Activated CD4-positive, alpha-beta T cell treated with anti-CD3 and anti-CD28 coated beads for 4 hours (primary cell): ENCODE measurements at regions not wholly inside any gene's neighbourhood (a gene's known extent, or its start where the extent isn't known, plus 50 kb on each side); places are given as distances from the start of the nearest gene placed in this dataset.

Experiments
- DNase-seq, 2 donors: peaks; one replicate each; pipeline ENCODE4 v3.0.0-alpha.2; 2020

- no peak for DNase-seq
Measured at GRCh38 chr3:43953814-43954692, 263.3 kb downstream of the ABHD5 start.

- DNase-seq = no peak
Measured at GRCh38 chr3:43956945-43957344, 266.2 kb downstream of the ABHD5 start.

GRCh38 chr3:43957553-43957952, 266.8 kb downstream of the ABHD5 start:
- DNase-seq = no peak

GRCh38 chr3:43958005-43958770, 267.4 kb downstream of the ABHD5 start:
- no peak for DNase-seq

GRCh38 chr3:43958973-43959372, 268.2 kb downstream of the ABHD5 start:
- DNase-seq = no peak

GRCh38 chr3:43959498-43960447, 269.0 kb downstream of the ABHD5 start:
- no peak for DNase-seq

GRCh38 chr3:43960448-43960840, 269.7 kb downstream of the ABHD5 start:
- DNase-seq = no peak

- DNase-seq = no peak
Measured at GRCh38 chr3:43962043-43962442, 271.3 kb downstream of the ABHD5 start.

GRCh38 chr3:43963208-43963607, 272.5 kb downstream of the ABHD5 start:
- no peak for DNase-seq

- no peak for DNase-seq
Measured at GRCh38 chr3:43964640-43965039, 273.9 kb downstream of the ABHD5 start.

- DNase-seq = no peak
Measured at GRCh38 chr3:43965656-43966055, 274.9 kb downstream of the ABHD5 start.

- no peak for DNase-seq
Measured at GRCh38 chr3:43966126-43966525, 275.4 kb downstream of the ABHD5 start.

GRCh38 chr3:43966530-43966929, 275.2 kb upstream of the TOPAZ1 start:
- DNase-seq = no peak

- DNase-seq = no peak
Measured at GRCh38 chr3:43968465-43968864, 273.2 kb upstream of the TOPAZ1 start.

- DNase-seq = no peak
Measured at GRCh38 chr3:43969944-43970343, 271.7 kb upstream of the TOPAZ1 start.

GRCh38 chr3:43970351-43970750, 271.3 kb upstream of the TOPAZ1 start:
- no peak for DNase-seq

- DNase-seq = no peak
Measured at GRCh38 chr3:43970920-43971319, 270.8 kb upstream of the TOPAZ1 start.

- DNase-seq = no peak
Measured at GRCh38 chr3:43971486-43971885, 270.2 kb upstream of the TOPAZ1 start.

- DNase-seq = no peak
Measured at GRCh38 chr3:43978708-43979107, 263.0 kb upstream of the TOPAZ1 start.

- DNase-seq = no peak
Measured at GRCh38 chr3:43979645-43980044, 262.0 kb upstream of the TOPAZ1 start.

- DNase-seq = peak in 1 of 2 donors; percentile 14
Measured at GRCh38 chr3:43994657-43995546, 246.8 kb upstream of the TOPAZ1 start.
